BJ (cell line): ENCODE measurements at regions not wholly inside any gene's neighbourhood (a gene's known extent, or its start where the extent isn't known, plus 50 kb on each side); places are given as distances from the start of the nearest gene placed in this dataset.

Source experiments
- CTCF ChIA-PET: fragments of 350-600 bp; formaldehyde crosslinking; extraction: SDS; loops from one replicate; lab custom pipeline; 2021; ENCODE audit warnings: antibody characterized with exemption, inconsistent platforms; lab: Yijun Ruan, JAX
- POLR2A ChIA-PET: fragments of 300-600 bp; sonication (Branson Sonifier 250); formaldehyde crosslinking; extraction: SDS; loops from one replicate; lab custom pipeline; 2021; ENCODE audit warnings: antibody characterized with exemption; lab: Charles Lee
- DNase-seq: peaks from one replicate; pipeline ENCODE4 v3.0.0-alpha.2; 2011; ENCODE audit warnings: low read depth
- H3K27me3 ChIP-seq: 2 replicates; pipeline ENCODE4 v1.6.0; 2011; ENCODE audit warnings: low read length; ENCODE audit not compliant: control insufficient read depth, insufficient read depth
- H3K36me3 ChIP-seq: 2 replicates; pipeline ENCODE4 v1.5.1; 2011; ENCODE audit warnings: low read length; ENCODE audit not compliant: control insufficient read depth, insufficient read depth
- H3K4me3 ChIP-seq: 2 replicates; pipeline ENCODE4 v1.5.1; 2011; ENCODE audit warnings: low read depth, mild to moderate bottlenecking, control low read depth, low read length
- CTCF ChIP-seq: IDR thresholded peaks from 2 replicates; pipeline ENCODE4 v1.5.1; 2011; ENCODE audit warnings: low read depth, mild to moderate bottlenecking, control low read depth, inconsistent platforms, low read length, moderate library complexity; ENCODE audit not compliant: insufficient read depth

DNA sequence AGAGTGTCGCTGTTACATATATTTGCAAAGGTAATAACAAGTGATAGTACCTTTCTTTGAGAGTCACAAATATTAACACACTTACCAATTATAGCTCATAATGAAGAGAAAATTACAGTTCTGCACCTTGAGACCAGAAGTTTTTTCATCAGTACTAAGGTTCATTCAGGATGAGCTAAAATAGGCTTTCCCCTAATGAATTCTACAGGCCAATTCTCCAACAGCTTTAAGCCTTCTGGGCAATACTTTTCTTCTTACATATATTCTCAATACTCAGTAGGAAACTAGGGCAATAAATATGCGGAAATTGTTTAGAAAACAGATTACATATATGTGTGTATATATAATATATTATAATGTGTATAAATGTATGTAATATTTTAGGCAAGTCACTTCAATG is 2672.8 kb upstream of the PCDH20 start:
- CTCF ChIA-PET: no interaction called here
- H3K36me3 ChIP-seq: no peaks in the 10 kb centered on the region
- DNase-seq: no peak
- no peak for TF ChIP-seq CTCF
- POLR2A ChIA-PET: no interaction called here
- no peak overlapping the region for H3K4me3 ChIP-seq
- no peaks in the 10 kb centered on the region for H3K27me3 ChIP-seq

DNA sequence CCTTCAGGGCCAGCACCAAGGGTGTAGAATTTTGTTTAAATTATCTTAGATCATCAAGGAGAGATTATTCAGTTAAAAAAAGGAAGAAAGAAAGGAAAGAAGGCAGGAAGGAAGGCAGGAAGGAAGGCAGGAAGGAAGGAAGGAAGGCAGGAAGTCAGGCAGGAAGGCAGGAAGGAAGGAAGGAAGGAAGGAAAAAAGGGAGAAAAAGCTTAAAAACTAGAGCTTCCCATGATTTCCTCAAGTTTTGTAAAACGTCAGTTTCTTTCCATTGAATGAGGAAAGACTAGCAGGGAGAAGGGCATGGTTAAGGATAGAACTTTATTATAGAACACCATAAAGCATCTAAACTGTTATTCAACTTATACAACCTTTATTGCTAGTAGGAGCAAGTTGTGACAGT is 2672.0 kb upstream of the PCDH20 start:
- CTCF ChIA-PET: no interaction called here
- TF ChIP-seq CTCF: no peak

DNA sequence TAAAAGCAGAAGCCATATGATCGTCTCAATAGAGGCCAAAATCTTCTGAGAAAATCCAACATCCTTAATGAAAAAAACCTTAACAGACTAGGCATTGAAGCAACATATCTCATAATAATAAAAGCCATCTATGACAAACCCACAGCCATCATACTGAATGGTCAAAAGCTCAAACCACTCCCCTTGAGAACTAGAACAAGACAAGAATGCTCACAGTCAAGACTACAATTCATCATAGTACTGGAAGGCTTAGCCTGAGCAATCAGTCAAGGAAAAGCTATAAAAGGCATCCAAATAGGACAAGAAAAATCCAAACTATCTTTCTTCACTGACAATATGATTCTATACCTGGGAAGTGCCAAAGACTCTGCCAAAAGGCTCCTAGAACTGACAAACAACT is 2668.2 kb upstream of the PCDH20 start:
- Histone ChIP-seq H3K4me3 (no peak overlapping the region), H3K36me3 (no peaks in the 10 kb centered on the region), H3K27me3 (no peaks in the 10 kb centered on the region)
- POLR2A ChIA-PET: no interaction called here
- no peak for TF ChIP-seq CTCF
- CTCF ChIA-PET: no interaction called here
- no peak for DNase-seq

More for the DNA sequence above, 2672.0 kb upstream of the PCDH20 start:
- DNase-seq: no peak
- Histone ChIP-seq H3K27me3 (no peaks in the 10 kb centered on the region), H3K36me3 (no peaks in the 10 kb centered on the region), H3K4me3 (no peak overlapping the region)
- POLR2A ChIA-PET: no interaction called here

DNA sequence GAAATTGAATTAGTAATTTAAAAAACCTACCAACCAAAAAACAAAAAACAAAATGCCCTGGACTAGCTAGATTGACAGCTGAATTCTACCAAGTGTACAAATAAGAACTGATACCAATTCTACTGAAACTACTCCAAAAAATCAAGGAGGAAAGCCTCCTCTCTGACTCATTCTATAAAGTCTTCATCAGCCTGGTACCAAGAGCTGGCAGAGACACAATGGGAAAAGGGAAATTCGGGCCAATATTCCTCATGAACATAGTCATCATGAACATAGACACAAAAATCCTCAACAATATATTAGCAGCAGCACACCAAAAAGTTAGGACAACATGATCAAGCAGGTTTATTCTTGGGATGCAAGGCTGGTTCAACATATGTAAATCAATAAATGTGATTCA is 2667.7 kb upstream of the PCDH20 start:
- no peaks in the 10 kb centered on the region for H3K27me3 ChIP-seq
- ChIA-PET POLR2A (no interaction called here), CTCF (no interaction called here)
- no peak for TF ChIP-seq CTCF
- H3K4me3 ChIP-seq: no peak overlapping the region
- DNase-seq: no peak
- H3K36me3 ChIP-seq: no peaks in the 10 kb centered on the region

- Histone ChIP-seq H3K4me3 (no peak overlapping the region), H3K36me3 (no peaks in the 10 kb centered on the region), H3K27me3 (no peaks in the 10 kb centered on the region)
- ChIA-PET CTCF (no interaction called here), POLR2A (no interaction called here)
- no peak for DNase-seq
- TF ChIP-seq CTCF: no peak
These were observed 2662.9 kb upstream of the PCDH20 start for GRCh38 chr13:64078480-64078936.
